HUES48 (cell line): ENCODE measurements at regions not wholly inside any gene's neighbourhood (a gene's known extent, or its start where the extent isn't known, plus 50 kb on each side); places are given as distances from the start of the nearest gene placed in this dataset.
"Not testable (repeated sequence)": the region's sequence is repeated elsewhere in the genome, so short reads cannot be mapped to it uniquely, and the experiment has no call there.

ENCODE experiments used
- H3K27ac ChIP-seq: one replicate; pipeline ENCODE4 v1.7.0; 2013; ENCODE audit warnings: low read depth, low read length, inconsistent platforms
- H3K27me3 ChIP-seq: 2 replicates; pipeline ENCODE4 v1.6.1; 2013; ENCODE audit warnings: mild to moderate bottlenecking, low read length; ENCODE audit not compliant: control insufficient read depth, insufficient read depth
- H3K36me3 ChIP-seq: 2 replicates; pipeline ENCODE4 v1.6.1; 2013; ENCODE audit warnings: low read length; ENCODE audit not compliant: control insufficient read depth, insufficient read depth
- H3K4me1 ChIP-seq: 2 replicates; pipeline ENCODE4 v1.6.1; 2013; ENCODE audit warnings: mild to moderate bottlenecking, low read length; ENCODE audit not compliant: control insufficient read depth, insufficient read depth
- H3K4me3 ChIP-seq: 2 replicates; pipeline ENCODE4 v1.5.1; 2013; ENCODE audit warnings: mild to moderate bottlenecking, low read depth, low read length
- H3K9ac ChIP-seq: 2 replicates; pipeline ENCODE4 v1.6.1; 2013; ENCODE audit warnings: mild to moderate bottlenecking, low read depth, low read length, moderate library complexity
- H3K9me3 ChIP-seq: 2 replicates; pipeline ENCODE4 v1.6.1; 2013; ENCODE audit warnings: low read length; ENCODE audit not compliant: control insufficient read depth, insufficient read depth

- no peaks in the 10 kb centered on the region for H3K27me3 ChIP-seq
- H3K36me3 ChIP-seq = no peaks in the 10 kb centered on the region
- no peak overlapping the region for H3K9ac ChIP-seq
- H3K27ac ChIP-seq = no peak overlapping the region
- H3K4me3 ChIP-seq = no peak overlapping the region
- H3K4me1 ChIP-seq = no peaks in the 10 kb centered on the region
- H3K9me3 ChIP-seq = no peaks in the 10 kb centered on the region
These were observed 484.2 kb downstream of the PID1 start for GRCh38 chr2:228786901-228787300.

GRCh38 chr2:228782281-228782680 is 488.8 kb downstream of the PID1 start:
- no peak overlapping the region for H3K4me3 ChIP-seq

GRCh38 chr2:228777855-228778355 is 493.2 kb downstream of the PID1 start:
- H3K9ac ChIP-seq = no peak overlapping the region
- no peaks in the 10 kb centered on the region for H3K4me1 ChIP-seq
- no peaks in the 10 kb centered on the region for H3K9me3 ChIP-seq
- H3K36me3 ChIP-seq = no peaks in the 10 kb centered on the region
- no peak overlapping the region for H3K27ac ChIP-seq
- no peaks in the 10 kb centered on the region for H3K27me3 ChIP-seq
- H3K4me3 ChIP-seq = no peak overlapping the region

More at GRCh38 chr2:228782281-228782680, 488.8 kb downstream of the PID1 start:
- Histone ChIP-seq H3K27me3 (no peaks in the 10 kb centered on the region), H3K9ac (no peak overlapping the region), H3K27ac (no peak overlapping the region), H3K4me1 (no peaks in the 10 kb centered on the region), H3K36me3 (no peaks in the 10 kb centered on the region), H3K9me3 (no peaks in the 10 kb centered on the region)

GRCh38 chr2:228774548-228774947 is 496.5 kb downstream of the PID1 start:
- no peak overlapping the region for H3K27ac ChIP-seq
- H3K9ac ChIP-seq = no peak overlapping the region
- no peaks in the 10 kb centered on the region for H3K27me3 ChIP-seq
- H3K9me3 ChIP-seq = no peaks in the 10 kb centered on the region
- no peak overlapping the region for H3K4me3 ChIP-seq
- no peaks in the 10 kb centered on the region for H3K36me3 ChIP-seq
- H3K4me1 ChIP-seq = no peaks in the 10 kb centered on the region

- no peak overlapping the region for H3K27ac ChIP-seq
- H3K9ac ChIP-seq = no peak overlapping the region
- H3K4me3 ChIP-seq = no peak overlapping the region
- H3K4me1 ChIP-seq = no peaks in the 10 kb centered on the region
- H3K36me3 ChIP-seq = no peaks in the 10 kb centered on the region
- H3K9me3 ChIP-seq = no peaks in the 10 kb centered on the region; the same call in 1 of the 2 replicates
- no peaks in the 10 kb centered on the region for H3K27me3 ChIP-seq
These were observed 499.3 kb downstream of the PID1 start for GRCh38 chr2:228771774-228772173.

GRCh38 chr2:228771315-228771714 is 499.8 kb downstream of the PID1 start:
- H3K4me1 ChIP-seq = no peaks in the 10 kb centered on the region
- no peaks in the 10 kb centered on the region for H3K27me3 ChIP-seq
- no peak overlapping the region for H3K9ac ChIP-seq

GRCh38 chr2:228768818-228769217 is 502.3 kb downstream of the PID1 start:
- Histone ChIP-seq H3K9ac (no peak overlapping the region), H3K27me3 (no peaks in the 10 kb centered on the region), H3K36me3 (no peaks in the 10 kb centered on the region), H3K27ac (no peak overlapping the region), H3K4me3 (no peak overlapping the region), H3K4me1 (no peaks in the 10 kb centered on the region), H3K9me3 (no peaks in the 10 kb centered on the region; the same call in 1 of the 2 replicates)

More at GRCh38 chr2:228771315-228771714, 499.8 kb downstream of the PID1 start:
- Histone ChIP-seq H3K4me3 (no peak overlapping the region), H3K36me3 (no peaks in the 10 kb centered on the region), H3K27ac (no peak overlapping the region), H3K9me3 (no peaks in the 10 kb centered on the region; the same call in 1 of the 2 replicates)

GRCh38 chr2:228768141-228768540 is 502.9 kb downstream of the PID1 start:
- not testable (repeated sequence) for H3K9ac ChIP-seq, H3K27me3 ChIP-seq, H3K27ac ChIP-seq, H3K36me3 ChIP-seq, H3K4me3 ChIP-seq, H3K4me1 ChIP-seq, H3K9me3 ChIP-seq

GRCh38 chr2:228767196-228767595 is 503.9 kb downstream of the PID1 start:
- no peaks in the 10 kb centered on the region for H3K27me3 ChIP-seq
- no peaks in the 10 kb centered on the region for H3K4me1 ChIP-seq
- H3K9ac ChIP-seq = no peak overlapping the region
- H3K4me3 ChIP-seq = no peak overlapping the region
- no peaks in the 10 kb centered on the region for H3K36me3 ChIP-seq
- no peaks in the 10 kb centered on the region; the same call in 1 of the 2 replicates for H3K9me3 ChIP-seq
- H3K27ac ChIP-seq = no peak overlapping the region

- no peak overlapping the region for H3K9ac ChIP-seq
- H3K4me3 ChIP-seq = no peak overlapping the region
- no peaks in the 10 kb centered on the region; the same call in 1 of the 2 replicates for H3K9me3 ChIP-seq
- H3K27ac ChIP-seq = no peak overlapping the region
- H3K27me3 ChIP-seq = no peaks in the 10 kb centered on the region
- no peaks in the 10 kb centered on the region for H3K36me3 ChIP-seq
- no peaks in the 10 kb centered on the region for H3K4me1 ChIP-seq
These were observed 507.6 kb downstream of the PID1 start for GRCh38 chr2:228763379-228763981.

- Histone ChIP-seq H3K4me1 (no peaks in the 10 kb centered on the region), H3K27me3 (no peaks in the 10 kb centered on the region), H3K4me3 (no peak overlapping the region), H3K9me3 (no peaks in the 10 kb centered on the region; the same call in 1 of the 2 replicates), H3K9ac (no peak overlapping the region), H3K27ac (no peak overlapping the region), H3K36me3 (no peaks in the 10 kb centered on the region)
These were observed 508.5 kb downstream of the PID1 start for GRCh38 chr2:228762565-228762964.
